HG03342 (cell line): ENCODE measurements at regions not wholly inside any gene's neighbourhood (a gene's known extent, or its start where the extent isn't known, plus 50 kb on each side); places are given as distances from the start of the nearest gene placed in this dataset.

Source experiments
- ATAC-seq: cut with Tn5 transposase; IDR thresholded peaks from one replicate; pipeline ENCODE4 v1.9.1; 2021; ENCODE audit warnings: mild to moderate bottlenecking, moderate library complexity; ENCODE audit not compliant: unreplicated experiment

DNA sequence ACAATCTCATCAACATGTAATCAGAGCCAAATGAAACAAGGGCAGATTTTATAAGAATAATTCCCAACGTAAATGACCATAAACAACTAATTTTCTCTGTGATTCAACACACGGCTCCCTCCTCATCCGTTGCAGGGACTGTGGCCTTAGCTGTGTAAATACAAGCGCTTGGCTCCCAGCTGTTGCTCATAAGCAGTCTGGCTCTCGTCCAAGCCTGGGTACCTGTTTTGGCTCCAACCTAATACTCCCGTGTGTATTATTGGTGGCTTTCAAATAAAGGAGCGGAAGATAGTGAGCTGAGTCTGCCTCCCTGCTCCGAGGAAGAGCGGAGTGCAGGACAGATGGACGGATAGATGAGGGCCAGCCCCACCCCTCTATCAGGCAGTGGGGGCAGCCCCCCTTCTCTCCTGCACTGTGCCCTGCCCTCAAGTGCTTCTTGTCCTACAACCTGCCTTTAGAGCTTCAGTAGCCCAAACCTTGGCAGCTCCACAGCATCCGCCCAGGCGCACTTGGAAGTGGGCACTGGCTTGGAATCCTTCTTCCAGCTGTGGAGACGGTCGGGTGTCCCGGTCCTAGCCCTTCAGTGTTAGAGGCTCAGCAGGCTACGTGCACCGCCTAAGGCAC is 670.9 kb downstream of the BRD1 start:
- no peak for ATAC-seq

DNA sequence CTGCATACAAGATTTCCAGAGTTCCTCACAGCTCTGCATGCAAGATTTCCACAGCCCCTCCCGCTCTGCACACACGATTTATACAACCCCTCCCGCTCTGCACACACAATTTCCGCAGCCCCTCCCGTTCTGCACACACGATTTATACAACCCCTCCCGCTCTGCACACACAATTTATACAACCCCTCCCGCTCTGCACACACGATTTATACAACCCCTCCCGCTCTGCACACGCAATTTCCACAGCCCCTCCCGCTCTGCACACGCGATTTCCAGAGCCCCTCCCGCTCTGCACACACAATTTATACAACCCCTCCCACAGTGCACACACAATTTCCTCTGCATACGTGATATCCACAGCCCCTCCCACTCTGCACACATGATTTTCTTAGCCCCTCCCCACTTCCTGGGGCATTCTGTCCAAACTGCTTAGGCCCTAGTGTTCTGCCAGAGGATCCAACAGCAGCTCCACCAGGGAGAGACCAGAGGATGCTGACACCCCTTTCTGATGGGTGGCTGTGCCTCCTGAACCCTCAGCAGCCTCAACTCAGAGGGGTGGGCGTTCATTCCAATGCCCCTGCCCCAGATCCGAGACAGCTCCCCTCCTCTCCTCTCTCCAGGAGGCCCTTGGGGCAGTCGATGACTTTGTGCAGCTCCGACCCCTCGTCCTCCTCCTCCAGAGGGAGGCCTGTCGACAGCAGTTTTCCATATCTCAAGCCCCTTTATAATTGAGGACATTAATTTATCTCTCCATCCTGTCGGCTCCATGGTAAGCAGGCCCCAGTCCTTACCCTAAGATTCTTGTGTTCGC is 671.7 kb downstream of the BRD1 start:
- ATAC-seq: no peak

DNA sequence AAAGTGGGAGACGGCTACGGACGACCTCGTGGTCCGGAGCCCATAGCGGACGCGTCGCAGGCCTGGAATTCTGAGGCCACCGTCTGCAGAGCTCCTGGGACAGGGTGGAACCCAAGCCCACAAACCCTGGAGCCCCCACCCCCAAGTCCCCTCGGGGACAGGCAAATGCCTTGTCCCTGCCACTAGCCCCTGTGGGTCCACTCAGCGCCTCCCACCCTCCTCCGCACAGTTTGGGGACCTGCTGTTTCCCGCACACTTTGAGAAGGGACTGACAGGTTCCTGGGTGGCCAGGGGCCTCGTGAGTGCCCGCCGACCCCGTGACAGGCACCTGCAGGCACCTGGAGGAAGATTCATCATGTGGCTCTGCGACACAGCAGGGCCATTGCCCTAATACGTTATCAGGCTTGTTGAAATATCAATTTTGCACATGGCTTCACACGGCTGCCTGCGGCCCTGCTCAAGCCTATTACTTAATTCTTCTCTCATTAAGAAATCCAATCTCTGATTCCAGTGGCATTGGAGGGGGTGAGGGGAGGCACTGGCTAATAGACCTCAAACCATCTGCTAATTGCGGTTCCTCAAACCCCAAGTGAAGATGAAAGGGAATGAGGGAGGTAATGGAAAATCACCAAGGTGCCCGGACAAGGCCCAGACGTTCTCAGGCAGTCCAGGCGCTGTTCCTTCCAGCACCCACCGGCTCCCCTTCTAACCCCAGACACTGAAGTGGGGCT is 672.5 kb downstream of the BRD1 start:
- no peak for ATAC-seq

DNA sequence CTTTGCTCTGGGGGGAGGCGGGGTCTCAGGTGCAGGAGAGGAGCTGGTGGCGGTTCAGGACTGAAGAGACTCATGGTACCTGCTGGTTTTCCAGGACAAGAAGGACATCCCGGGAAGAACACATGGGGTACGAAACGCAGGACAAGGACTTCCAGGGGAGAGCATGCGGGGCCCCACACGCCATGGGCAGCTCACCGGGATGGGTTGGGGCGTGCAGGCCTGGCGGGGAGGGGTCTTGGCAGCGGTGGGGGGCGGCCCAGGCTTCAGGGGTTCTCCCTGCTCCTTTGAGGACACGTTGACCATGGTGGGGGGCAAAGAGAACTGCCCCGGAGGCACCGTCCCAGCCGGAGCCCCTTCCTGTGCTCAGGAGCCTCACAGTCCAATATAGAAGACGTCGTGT is 673.2 kb downstream of the BRD1 start:
- ATAC-seq: no peak

DNA sequence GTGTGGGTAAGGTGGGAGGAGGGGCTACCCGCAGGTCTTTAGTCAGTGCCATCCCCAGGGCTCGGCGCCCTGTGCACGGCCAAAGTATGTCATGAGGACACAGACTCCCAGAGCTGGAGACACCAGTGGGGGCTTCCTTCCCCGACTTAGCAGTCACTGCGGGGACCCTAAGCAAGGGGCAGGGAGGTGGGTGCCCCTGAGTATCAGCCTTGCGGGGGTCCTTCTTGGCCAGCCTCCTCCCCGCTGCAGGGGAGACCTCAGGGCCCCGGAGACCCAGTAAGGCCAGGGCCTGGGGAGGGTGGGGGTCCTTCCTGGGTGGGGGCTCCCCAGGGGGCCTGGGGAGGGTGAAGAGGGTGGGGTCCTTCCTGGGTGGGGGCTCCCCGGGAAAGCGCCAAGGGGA is 673.8 kb downstream of the BRD1 start:
- no peak for ATAC-seq

DNA sequence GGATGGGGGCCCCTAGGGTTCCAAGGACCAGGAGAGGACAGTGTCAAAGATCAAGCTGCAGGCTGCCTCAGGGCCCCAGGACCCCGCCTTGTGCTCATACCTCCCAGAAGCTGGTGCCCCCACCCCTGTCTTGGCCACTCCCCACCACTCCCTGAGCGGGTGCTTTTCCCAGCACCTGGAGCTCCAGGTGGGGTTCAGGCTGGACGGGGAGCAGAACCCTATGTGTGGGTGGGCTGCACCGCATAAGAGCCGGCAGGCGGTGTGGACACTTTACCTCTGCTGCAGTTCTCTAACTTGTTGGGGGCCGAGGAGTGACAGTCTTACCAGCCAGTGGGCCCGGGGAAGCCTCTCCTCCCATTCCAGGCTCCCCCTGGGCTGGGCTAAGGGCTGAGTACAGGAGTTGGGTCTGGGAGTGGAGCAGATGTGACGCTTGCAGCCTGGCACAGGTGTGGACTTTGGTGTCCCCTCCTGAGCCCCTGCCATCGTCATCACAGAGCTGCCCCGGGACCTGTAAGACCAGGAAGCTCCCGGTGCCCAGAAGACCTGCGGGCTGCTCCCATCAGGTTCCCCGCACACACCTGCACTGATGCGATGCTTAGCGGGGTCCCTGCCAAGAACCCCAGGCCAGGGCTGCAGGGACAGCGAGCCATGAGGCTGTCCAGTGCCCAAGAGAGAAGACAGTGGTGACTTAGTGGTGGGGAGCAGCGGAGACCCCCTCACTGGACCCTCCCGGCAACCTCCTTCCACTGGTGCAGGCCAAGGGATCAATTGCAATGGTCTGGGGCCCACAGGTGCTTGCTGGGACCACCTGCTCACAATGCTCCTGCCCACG is 674.5 kb downstream of the BRD1 start:
- no peak for ATAC-seq

DNA sequence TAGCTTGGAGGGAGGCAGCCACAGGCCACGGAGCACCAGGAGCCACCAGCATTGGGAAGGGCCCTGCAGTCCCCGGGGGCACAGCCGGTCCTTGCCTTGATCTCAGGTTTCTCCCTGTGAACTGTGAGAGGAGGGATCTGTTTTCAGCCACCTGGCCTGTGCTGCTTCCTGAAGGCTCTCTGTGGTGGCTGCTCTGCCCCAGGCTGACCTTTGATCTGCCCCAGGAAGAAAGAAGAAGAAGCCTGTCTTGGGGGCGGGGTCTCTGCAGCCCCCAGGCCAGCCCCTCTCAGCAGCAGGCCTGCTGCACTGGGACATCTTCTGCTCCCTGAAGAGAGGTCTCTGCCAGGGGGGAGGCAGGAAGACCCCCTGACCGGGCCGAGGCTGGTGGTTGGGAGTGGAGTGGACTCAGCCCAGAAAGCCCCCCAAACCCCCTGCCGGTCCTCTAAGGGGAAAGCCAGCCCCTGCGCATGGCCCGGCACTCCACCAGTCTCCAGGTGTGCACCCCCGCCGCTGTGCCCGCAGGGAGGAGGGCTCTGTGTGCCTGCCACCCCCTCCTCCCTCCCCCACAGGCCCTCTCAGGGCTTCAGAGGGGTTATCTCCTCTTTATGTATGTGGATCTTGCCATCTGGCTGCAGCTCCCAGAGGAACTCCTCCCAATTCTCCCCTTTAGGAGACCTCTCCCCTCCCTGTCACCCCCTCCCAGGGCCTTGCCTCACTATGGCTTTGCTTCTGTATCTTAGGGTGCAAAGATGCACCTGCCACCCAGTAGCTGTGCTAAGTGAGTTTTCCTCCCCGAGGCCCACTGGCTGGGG is 675.3 kb downstream of the BRD1 start:
- no peak for ATAC-seq

DNA sequence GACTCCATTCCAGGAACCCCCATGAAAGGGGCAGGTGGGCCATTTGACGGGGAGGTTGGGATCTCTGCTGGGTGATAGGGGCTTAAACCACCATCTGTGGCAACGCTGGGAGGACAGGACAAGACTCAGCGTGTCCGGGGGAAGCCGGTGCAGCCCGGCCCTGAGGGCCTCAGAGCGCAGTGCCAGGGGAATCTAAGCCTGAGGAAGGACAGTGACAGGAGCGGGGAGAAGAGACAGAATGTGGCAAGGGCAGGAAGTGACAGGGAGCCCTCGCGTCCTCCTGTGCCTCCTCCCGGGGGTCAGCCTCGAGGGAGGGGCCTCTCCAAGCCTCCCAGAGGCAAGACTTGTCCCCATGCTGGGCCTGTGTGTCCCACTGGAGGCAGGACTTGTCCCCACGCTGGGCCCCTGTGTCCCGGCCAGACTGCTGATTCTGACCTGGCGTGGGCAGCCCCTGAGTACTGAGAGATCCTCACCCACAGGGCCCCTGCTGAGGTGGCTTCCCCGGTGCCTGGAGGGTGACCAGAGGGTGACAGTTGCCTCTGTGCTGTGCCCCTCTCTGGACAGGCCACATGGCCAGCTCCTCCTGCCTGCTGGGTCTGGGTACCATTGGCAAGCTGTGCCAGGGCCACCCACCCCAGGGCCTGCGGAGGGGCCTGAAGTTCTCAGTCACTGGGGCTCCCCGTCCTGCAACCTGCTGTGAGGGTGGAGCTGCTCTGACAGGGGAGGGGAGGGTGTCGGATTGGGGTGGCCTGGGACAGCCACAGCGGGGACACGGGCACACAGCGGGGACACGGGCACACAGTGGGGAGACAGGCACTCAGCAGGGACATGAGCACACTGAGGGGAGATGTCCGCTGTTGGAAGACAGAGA is 676.2 kb downstream of the BRD1 start:
- no peak for ATAC-seq

DNA sequence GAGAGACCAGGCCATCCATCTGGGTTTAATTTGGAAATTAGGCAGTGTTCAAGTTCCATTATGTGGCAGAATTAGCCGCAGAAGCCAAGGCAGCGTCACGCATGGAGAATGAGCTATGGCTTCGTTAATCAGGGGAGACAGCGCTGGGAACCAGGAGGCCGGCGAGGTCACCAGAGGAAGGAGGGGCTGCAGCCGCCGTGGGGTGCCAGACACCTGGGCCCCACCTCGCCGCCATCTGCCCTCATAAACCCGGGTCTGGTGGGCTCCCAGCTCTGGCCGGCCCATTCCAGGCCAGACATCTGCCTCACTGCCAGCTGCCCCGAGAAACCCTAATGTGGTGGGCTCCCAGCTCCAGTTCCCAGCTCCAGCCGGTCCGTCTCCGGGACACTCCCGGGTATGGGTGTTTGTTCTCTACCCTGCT is 676.9 kb downstream of the BRD1 start:
- ATAC-seq: no peak

DNA sequence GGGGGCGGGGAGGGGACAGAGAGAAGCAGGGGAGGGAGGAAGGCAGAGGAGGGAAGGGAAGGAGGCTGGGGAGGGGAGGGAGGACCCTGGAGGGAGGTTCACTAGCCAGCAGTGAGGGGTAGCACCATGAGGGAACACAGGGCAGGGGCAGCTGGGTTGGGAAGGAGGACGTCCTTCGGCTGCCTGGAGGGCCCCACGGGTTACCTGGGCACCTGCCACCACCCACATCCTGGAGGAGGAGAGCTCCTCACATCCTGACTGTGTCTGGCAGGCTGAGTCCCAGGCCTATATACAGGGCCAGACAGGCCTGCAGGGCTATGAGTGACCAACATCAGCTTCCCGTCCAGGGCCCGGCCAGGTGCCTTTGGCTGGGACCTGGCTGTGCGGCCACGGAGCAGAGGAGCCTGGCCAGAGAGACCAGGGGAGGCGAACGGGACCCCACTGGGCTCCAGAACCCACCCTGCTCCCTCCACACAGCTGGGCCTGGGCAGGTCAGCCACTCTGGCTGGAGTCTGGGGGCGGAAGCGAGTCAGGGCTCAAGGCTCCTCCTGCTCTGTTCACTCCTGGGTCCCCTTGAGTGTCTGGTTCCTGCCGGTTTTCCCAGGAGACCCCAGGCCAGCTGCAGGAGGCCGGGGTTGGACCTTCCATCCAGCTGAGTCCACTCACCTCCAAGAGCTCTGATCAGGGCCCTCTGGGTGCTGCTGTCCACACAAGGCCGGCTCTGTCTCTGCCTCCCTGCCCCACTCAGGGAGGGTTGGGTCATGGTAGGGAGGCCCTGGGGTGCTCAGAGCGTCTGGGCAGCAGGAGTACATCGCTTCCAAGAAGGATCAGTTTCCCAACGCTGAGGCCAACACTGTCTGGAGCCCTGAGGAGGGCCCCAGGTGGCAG is 677.7 kb downstream of the BRD1 start:
- no peak for ATAC-seq

DNA sequence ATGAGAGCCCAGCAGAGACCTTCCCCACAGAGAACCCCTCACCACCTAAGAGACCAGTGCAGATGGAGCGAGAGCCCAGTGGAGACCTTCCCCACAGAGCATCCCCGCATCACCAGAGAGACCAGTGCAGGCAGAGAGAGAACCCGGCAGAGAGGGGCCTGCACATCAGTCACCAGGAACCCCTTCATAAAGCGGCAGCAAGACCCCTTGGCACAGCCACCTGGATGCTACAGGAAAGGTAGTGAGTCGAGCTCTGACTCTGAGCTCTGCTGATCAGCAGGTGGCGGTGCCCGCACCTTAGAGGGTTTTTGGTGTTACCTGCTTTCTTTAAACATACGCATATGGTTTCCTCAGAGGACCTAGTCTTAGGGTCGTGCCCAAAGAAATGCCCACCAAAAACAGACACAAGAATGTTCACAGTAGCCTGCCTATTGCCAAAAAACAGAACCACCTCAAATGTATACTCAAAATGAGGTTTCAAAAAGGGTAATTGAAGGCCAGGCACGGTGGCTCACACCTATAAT is 678.7 kb downstream of the BRD1 start:
- no peak for ATAC-seq

DNA sequence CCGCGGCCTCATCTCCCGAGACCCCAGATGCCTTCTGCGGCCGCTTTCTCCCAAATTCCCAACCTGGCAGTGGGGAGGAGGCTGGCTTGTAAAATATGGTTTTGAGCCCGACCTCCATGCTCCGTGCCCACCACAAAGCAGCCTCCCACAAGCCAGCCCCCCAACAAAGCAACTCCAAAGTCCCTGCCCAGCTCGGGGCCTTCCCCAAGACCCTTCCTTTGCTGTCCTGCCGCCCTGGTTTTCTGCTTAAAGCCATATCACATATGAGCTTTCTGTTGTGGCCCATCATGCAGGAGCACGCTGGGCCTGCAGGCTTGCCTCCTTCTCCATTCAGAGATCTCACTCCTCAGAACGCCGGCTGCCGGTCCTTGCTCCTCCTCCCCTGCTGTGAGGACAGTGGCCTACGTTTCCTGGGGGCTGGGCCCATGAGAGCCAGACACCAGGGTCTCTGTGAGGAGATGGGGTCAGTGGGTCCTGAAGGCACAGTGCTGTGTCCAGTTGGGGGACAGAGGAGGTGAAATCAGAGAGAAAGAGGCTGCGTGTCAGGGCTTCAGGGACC is 680.0 kb downstream of the BRD1 start:
- ATAC-seq: no peak

DNA sequence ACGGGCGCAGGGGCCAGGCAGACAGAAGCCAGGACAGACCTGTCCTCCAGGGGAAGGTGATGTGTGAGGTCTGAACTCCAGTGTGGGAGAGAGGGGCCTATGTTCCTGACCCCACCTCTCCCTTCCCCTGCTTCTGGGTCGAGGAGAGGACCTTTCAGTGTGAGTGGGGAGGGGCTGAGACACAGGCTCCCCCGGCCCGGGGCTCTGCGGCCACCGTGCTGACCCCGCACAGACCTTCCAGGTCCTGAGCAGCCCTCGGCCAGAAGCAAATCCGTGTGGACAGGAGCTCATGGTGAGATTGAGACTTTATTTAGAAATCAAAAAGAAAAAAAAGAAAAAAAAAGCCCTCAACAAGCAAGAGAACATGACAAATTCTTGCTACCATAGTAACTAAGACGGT is 680.5 kb downstream of the BRD1 start:
- ATAC-seq: no peak

DNA sequence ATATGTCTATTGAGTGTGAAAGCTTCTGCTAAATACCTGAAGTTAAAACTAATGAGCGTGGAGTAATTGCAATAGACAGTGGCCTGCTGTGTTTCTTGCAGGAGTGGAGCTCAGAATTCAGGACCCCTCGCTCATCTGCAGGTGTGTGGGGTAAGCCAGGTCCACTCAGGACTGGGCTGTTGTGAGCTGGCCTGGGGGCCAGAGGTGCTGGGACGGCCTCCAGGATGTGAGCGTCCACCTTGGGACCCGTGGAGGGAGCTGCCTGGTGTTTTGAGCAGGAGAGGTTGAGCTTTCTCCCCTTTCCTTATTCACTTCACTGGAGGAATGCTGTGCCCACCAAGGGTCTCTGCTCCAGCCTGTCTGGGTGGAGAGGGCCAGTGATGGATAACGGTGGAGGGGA is 681.2 kb downstream of the BRD1 start:
- no peak for ATAC-seq

DNA sequence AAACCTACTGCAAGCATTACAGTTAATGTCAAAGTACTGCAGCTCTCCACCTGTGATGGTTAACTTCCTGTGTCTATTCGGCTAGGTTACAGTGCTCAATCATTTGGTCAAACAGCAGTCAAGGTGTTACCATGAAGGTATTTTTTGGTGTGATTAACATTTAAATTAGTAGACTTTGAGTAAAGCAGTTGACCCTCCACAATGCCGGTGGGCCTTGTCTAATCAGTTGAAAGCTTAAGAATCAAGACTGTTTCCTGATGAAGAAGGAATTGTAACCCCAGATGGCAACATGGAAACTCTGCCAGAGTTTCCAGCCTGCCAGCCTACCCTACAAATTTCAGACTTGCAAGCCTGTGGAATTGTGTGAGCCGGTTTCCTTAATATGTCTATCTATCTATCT is 683.9 kb downstream of the BRD1 start:
- ATAC-seq: no peak

DNA sequence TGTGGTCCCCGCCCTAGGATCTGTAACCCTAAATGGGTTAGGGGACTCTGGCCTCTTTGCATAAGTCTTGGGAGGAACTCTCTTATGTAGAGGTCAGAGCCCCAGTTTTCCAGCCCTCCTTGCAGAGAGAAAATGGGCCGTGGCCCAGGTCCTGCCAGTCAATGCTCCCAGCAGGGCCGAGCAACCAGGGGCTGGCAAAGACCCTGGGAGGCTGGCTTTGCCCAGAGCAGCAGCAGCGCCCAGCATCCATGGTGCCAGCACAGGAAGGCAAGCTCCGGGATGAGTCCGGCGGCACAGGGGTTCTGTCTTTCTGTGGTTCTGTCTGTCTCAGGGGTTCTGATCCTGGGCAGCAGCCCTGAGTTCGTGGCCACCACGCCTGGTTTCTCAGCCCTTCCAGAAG is 684.8 kb downstream of the BRD1 start:
- ATAC-seq: no peak

DNA sequence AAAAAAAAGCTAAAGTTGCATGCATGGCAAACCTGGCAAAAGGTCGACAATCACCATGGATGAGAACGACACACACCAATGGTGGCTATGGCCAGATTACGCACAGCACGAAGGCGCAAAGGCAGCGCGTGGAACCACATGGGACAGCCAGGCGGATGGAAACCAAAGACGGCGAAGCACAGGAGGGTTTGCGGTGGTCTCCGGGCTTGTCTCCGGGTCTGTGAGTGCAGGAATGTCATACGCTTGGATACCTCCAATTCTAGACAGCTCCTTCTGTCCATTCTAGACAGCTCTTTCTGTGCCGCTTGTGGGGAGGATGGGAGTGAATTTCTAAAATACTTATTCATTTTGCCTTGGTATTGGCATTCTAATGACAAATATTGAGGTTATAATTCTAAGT is 685.4 kb downstream of the BRD1 start:
- no peak for ATAC-seq

DNA sequence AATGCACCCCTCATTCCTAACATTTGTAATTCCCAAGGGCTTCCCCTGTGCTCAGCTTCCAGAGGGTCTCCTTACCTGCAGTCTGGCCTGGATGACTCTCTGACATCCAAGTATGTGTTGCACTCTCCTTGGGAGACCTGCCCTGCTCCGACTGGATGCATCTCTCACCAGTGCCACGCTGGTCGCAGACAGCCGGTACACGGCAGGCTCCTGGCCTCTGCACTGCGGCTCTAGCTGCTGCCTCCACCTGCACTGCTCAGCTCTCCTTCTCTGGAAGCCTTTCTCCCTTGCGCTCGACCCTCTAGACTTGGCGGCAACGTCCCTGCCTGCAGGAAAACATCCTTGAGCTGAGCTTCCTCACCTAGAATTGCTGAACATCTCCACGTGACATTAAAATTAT is 685.9 kb downstream of the BRD1 start:
- ATAC-seq: no peak
